ENCODE measurements at regions not wholly inside any gene's neighbourhood (a gene's known extent, or its start where the extent isn't known, plus 50 kb on each side); places are given as distances from the start of the nearest gene placed in this dataset.
"Not testable (repeated sequence)": the region's sequence is repeated elsewhere in the genome, so short reads cannot be mapped to it uniquely, and the experiment has no call there.

- DNase-seq = not testable (repeated sequence)
These were observed 383.1 kb upstream of the EMCN start for GRCh38 chr4:100900945-100901344.

- no peak for DNase-seq
These were observed 382.3 kb upstream of the EMCN start for GRCh38 chr4:100900134-100900533.

- no peak for DNase-seq
These were observed 381.0 kb upstream of the EMCN start for GRCh38 chr4:100898844-100899243.

- no peak for DNase-seq
These were observed 377.9 kb upstream of the EMCN start for GRCh38 chr4:100895556-100896197.

GRCh38 chr4:100894339-100894870 is 376.6 kb upstream of the EMCN start:
- no peak for DNase-seq

- no peak for DNase-seq
These were observed 374.0 kb upstream of the EMCN start for GRCh38 chr4:100891808-100892207.

GRCh38 chr4:100889898-100890297 is 372.1 kb upstream of the EMCN start:
- no peak for DNase-seq

GRCh38 chr4:100889401-100889800 is 371.6 kb upstream of the EMCN start:
- DNase-seq = no peak

- no peak for DNase-seq
These were observed 364.8 kb upstream of the EMCN start for GRCh38 chr4:100882661-100883060.

- no peak for DNase-seq
These were observed 363.5 kb upstream of the EMCN start for GRCh38 chr4:100881283-100881682.

- DNase-seq = no peak
These were observed 362.2 kb upstream of the EMCN start for GRCh38 chr4:100880011-100880410.

GRCh38 chr4:100879471-100879870 is 361.6 kb upstream of the EMCN start:
- DNase-seq = no peak

- DNase-seq = no peak
These were observed 358.7 kb upstream of the EMCN start for GRCh38 chr4:100876546-100876945.

GRCh38 chr4:100875296-100876068 is 357.7 kb upstream of the EMCN start:
- no peak for DNase-seq

GRCh38 chr4:100872811-100873210 is 355.0 kb upstream of the EMCN start:
- no peak for DNase-seq

GRCh38 chr4:100870940-100871772 is 353.3 kb upstream of the EMCN start:
- DNase-seq = no peak

GRCh38 chr4:100869276-100869675 is 351.5 kb upstream of the EMCN start:
- DNase-seq = no peak

- DNase-seq = not testable (repeated sequence)
These were observed 350.5 kb upstream of the EMCN start for GRCh38 chr4:100868281-100868680.

- DNase-seq = no peak
These were observed 334.5 kb upstream of the EMCN start for GRCh38 chr4:100852326-100852725.

- DNase-seq = peak; percentile 58
These were observed 331.5 kb upstream of the EMCN start for GRCh38 chr4:100849319-100849718.

- DNase-seq = peak; percentile 33
These were observed 331.0 kb upstream of the EMCN start for GRCh38 chr4:100848841-100849240.

GRCh38 chr4:100843910-100844309 is 326.1 kb upstream of the EMCN start:
- no peak for DNase-seq

- no peak for DNase-seq
These were observed 325.0 kb upstream of the EMCN start for GRCh38 chr4:100842856-100843255.
